Prostate gland (tissue), 2 donors: ENCODE measurements at regions not wholly inside any gene's neighbourhood (a gene's known extent, or its start where the extent isn't known, plus 50 kb on each side); places are given as distances from the start of the nearest gene placed in this dataset.

ENCODE experiments used
- POLR2AphosphoS5 ChIP-seq: sonication (generic); formaldehyde crosslinking; IDR thresholded peaks from one replicate; pipeline ENCODE4 v1.6.1; 2017; ENCODE audit warnings: antibody characterized with exemption
- TF ChIP-seq, protein P1 (sequence below), 4 experiments: fragments of 200-600 bp in 2 of 4; fragments of 450-650 bp in 2 of 4; sonication (generic) in 2 of 4; IDR thresholded peaks; 1 replicate in 3 of 4; 2 replicates in 1 of 4; pipeline ENCODE4 v1.5.1; 2016 to 2019; ENCODE audit warnings: antibody characterized with exemption in 4 of 4, mild to moderate bottlenecking in 2 of 4, moderate library complexity in 2 of 4

DNA sequence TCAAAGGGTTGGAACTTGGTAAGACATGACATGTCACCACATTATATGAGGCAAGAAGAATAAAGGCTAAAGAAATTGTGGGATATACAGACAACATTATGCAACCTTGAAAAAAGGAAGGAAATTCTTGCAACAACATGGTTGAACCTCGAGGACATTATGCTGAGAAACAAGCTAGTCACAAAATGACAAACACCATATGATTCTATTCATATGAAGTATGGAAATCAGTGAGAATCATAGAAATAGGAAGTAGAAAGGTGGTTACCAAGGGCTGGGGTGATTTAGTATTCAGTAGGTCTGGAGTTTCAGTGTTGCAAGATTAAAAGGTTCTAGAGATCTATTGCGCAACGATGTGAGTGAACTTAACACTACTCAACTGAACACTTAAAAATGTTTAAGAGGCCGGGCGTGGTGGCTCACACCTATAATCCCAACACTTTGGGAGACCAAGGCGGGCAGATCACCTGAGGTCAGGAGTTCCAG is 126.9 kb upstream of the TBX20 start:
- TF ChIP-seq, protein P1, sequence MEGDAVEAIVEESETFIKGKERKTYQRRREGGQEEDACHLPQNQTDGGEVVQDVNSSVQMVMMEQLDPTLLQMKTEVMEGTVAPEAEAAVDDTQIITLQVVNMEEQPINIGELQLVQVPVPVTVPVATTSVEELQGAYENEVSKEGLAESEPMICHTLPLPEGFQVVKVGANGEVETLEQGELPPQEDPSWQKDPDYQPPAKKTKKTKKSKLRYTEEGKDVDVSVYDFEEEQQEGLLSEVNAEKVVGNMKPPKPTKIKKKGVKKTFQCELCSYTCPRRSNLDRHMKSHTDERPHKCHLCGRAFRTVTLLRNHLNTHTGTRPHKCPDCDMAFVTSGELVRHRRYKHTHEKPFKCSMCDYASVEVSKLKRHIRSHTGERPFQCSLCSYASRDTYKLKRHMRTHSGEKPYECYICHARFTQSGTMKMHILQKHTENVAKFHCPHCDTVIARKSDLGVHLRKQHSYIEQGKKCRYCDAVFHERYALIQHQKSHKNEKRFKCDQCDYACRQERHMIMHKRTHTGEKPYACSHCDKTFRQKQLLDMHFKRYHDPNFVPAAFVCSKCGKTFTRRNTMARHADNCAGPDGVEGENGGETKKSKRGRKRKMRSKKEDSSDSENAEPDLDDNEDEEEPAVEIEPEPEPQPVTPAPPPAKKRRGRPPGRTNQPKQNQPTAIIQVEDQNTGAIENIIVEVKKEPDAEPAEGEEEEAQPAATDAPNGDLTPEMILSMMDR (IDR thresholded peaks at IDR 0.05) = no peak
- no peak for TF ChIP-seq POLR2AphosphoS5
